ENCODE measurements at regions not wholly inside any gene's neighbourhood (a gene's known extent, or its start where the extent isn't known, plus 50 kb on each side); places are given as distances from the start of the nearest gene placed in this dataset.

GRCh38 chr6:166719019-166719418 lies 92.0 kb upstream of the RPS6KA2 start:
- TF ChIP-seq POLR2AphosphoS5 (IDR thresholded peaks at IDR 0.05; ENCODE audit: insufficient read depth, low read depth, low read length) (no peak), CTCF (IDR thresholded peaks at IDR 0.05; ENCODE audit: extremely low read depth in 1 of 2, insufficient read depth in 1 of 2, low read depth in 1 of 2, low read length in 2 of 2) (no peak), MYC (IDR thresholded peaks at IDR 0.05; ENCODE audit: low read depth, low read length) (no peak), EZH2 (IDR thresholded peaks at IDR 0.05; ENCODE audit: borderline replicate concordance, low read depth, low read length, severe bottlenecking) (no peak), JUN (IDR thresholded peaks at IDR 0.05; ENCODE audit: borderline replicate concordance, insufficient read depth, insufficient read length, low read depth) (no peak), POLR2A (IDR thresholded peaks at IDR 0.05; ENCODE audit: low read depth, low read length) (no peak), FOS (IDR thresholded peaks at IDR 0.05; ENCODE audit: borderline replicate concordance, insufficient read depth, low read length) (no peak), MAX (IDR thresholded peaks at IDR 0.05; ENCODE audit: insufficient read depth, insufficient read length) (no peak), GATA2 (IDR thresholded peaks at IDR 0.05; ENCODE audit: insufficient read depth, insufficient read length, low read depth, low read length) (no peak)

Data from endothelial cell of umbilical vein (primary cell).